ENCODE measurements at regions not wholly inside any gene's neighbourhood (a gene's known extent, or its start where the extent isn't known, plus 50 kb on each side); places are given as distances from the start of the nearest gene placed in this dataset.

GRCh38 chr5:111996574-111996973 is 239.6 kb upstream of the NREP start (continued):
- TF ChIP-seq ZNF462 (CRISPR knock-in tag; IDR thresholded peaks at IDR 0.05) (no peak), ETS1 (IDR thresholded peaks at IDR 0.05) (no peak), CREB1 (CRISPR knock-in tag; IDR thresholded peaks at IDR 0.05; ENCODE audit: low read depth) (no peak)

GRCh38 chr5:111995701-111996100 is 238.7 kb upstream of the NREP start:
- peaks cover 16% of the 10 kb centered on the region for H3K9me3 Mint-ChIP-seq
- no peaks in the 10 kb centered on the region for H3K4me1 Mint-ChIP-seq
- Histone ChIP-seq H3K27me3 (ENCODE audit: insufficient read depth) (no peaks in the 10 kb centered on the region), H3K79me2 (replicated peaks; ENCODE audit: insufficient read depth) (no peaks in the 10 kb centered on the region), H3F3A (replicated peaks; ENCODE audit: low read depth) (no peaks in the 10 kb centered on the region), H3K9me2 (ENCODE audit: insufficient read depth) (peaks cover 4% of the 10 kb centered on the region; the same call in 1 of the 2 replicates), H2AFZ (no peak overlapping the region), H3K4me2 (no peak overlapping the region), H3K27ac (ENCODE audit: low read depth) (no peak overlapping the region), H4K20me1 (replicated peaks; ENCODE audit: insufficient read depth) (no peaks in the 10 kb centered on the region), H3K4me1 (ENCODE audit: insufficient read depth) (no peaks in the 10 kb centered on the region), H3K36me3 (ENCODE audit: insufficient read depth) (no peaks in the 10 kb centered on the region), H3K4me3 (no peak overlapping the region)
- no peak for DNase-seq (ENCODE audit: low spot score)
- no peak overlapping the region for H3K4me3 Mint-ChIP-seq
- no peak for ATAC-seq
- H3K27ac Mint-ChIP-seq, result no peak overlapping the region
- TF ChIP-seq EZH2phosphoT487 (IDR thresholded peaks at IDR 0.05; ENCODE audit: unreplicated experiment), result no peak
- H3K36me3 Mint-ChIP-seq (ENCODE audit: low read depth), result peaks cover 9% of the 10 kb centered on the region; the same call in 2 of the 3 replicates
- peaks cover 1% of the 10 kb centered on the region for H3K27me3 Mint-ChIP-seq (ENCODE audit: insufficient read depth, low read depth, poor library complexity)

All from GM23338 (cell line).